SU-DHL-6 (cell line): ENCODE measurements at regions not wholly inside any gene's neighbourhood (a gene's known extent, or its start where the extent isn't known, plus 50 kb on each side); places are given as distances from the start of the nearest gene placed in this dataset.

Experiments
- H2AFZ ChIP-seq: fragments of 200-600 bp; sonication (generic); 2 replicates; pipeline ENCODE4 v1.6.1; 2014; ENCODE audit warnings: low read depth, mild to moderate bottlenecking, moderate library complexity, mixed read lengths, antibody characterized with exemption, low read length; ENCODE audit not compliant: severe bottlenecking
- H3F3A ChIP-seq: fragments of 200-600 bp; shearing (Covaris generic); 2 replicates; pipeline ENCODE4 v1.6.0; 2016; ENCODE audit warnings: antibody characterized with exemption, mild to moderate bottlenecking; ENCODE audit not compliant: insufficient read depth
- H3K27ac ChIP-seq: fragments of 200-600 bp; sonication (generic); 2 replicates; pipeline ENCODE4 v1.5.1; 2016; ENCODE audit warnings: low read depth, mild to moderate bottlenecking, low read length, moderate library complexity, mixed read lengths
- H3K27me3 ChIP-seq: fragments of 200-600 bp; sonication (generic), shearing (Covaris generic); 2 replicates; pipeline ENCODE4 v1.6.0; 2014; ENCODE audit warnings: mild to moderate bottlenecking, low read length
- H3K36me3 ChIP-seq: fragments of 200-600 bp; sonication (generic); 2 replicates; pipeline ENCODE4 v1.6.1; 2014; ENCODE audit warnings: mild to moderate bottlenecking, low read length, mixed read lengths
- H3K4me2 ChIP-seq: fragments of 300-600, 200-600 bp; shearing (Covaris generic), sonication (generic); 2 replicates; pipeline ENCODE4 v1.6.0; 2014; ENCODE audit warnings: low read length, low read depth, mild to moderate bottlenecking; ENCODE audit not compliant: poor library complexity, severe bottlenecking
- H3K4me3 ChIP-seq: fragments of 200-600 bp; sonication (generic); 2 replicates; pipeline ENCODE4 v1.5.1; 2014; ENCODE audit warnings: antibody characterized with exemption, low read length, mild to moderate bottlenecking, mixed read lengths; ENCODE audit not compliant: insufficient read depth, poor library complexity, severe bottlenecking
- H3K79me2 ChIP-seq: fragments of 200-600 bp; sonication (generic); 2 replicates; pipeline ENCODE4 v1.6.1; 2014; ENCODE audit warnings: mild to moderate bottlenecking, low read length, moderate library complexity; ENCODE audit not compliant: insufficient read depth
- H3K9ac ChIP-seq: fragments of 200-600 bp; sonication (generic); 2 replicates; pipeline ENCODE4 v1.7.0; 2014; ENCODE audit warnings: mild to moderate bottlenecking, low read length
- H3K9me2 ChIP-seq: fragments of 200-600 bp; sonication (generic); replicated peaks from 2 replicates; pipeline ENCODE4 v1.6.1; 2014; ENCODE audit warnings: low read length; ENCODE audit not compliant: insufficient read depth
- H3K9me3 ChIP-seq: fragments of 200-600 bp; sonication (generic); 2 replicates; pipeline ENCODE4 v1.6.1; 2014; ENCODE audit warnings: low read length, mixed read lengths; ENCODE audit not compliant: insufficient read depth
- H4K20me1 ChIP-seq: fragments of 200-600 bp; sonication (generic); 2 replicates; pipeline ENCODE4 v1.6.1; 2014; ENCODE audit warnings: low read depth, mild to moderate bottlenecking, antibody characterized with exemption, low read length, moderate library complexity, mixed read lengths
- EZH2phosphoT487 ChIP-seq: fragments of 200-600 bp; sonication (generic), shearing (Covaris generic); conservative IDR thresholded peaks from 2 replicates; pipeline ENCODE4 v1.6.1; 2018; ENCODE audit warnings: mild to moderate bottlenecking, antibody characterized with exemption, low read length, moderate library complexity, mixed read lengths
- TF ChIP-seq, protein P1 (sequence below): fragments of 200-600 bp; sonication (generic); IDR thresholded peaks from one replicate; pipeline ENCODE4 v1.5.1; 2017; ENCODE audit warnings: antibody characterized with exemption, mild to moderate bottlenecking, low read length, moderate library complexity; ENCODE audit not compliant: insufficient read depth, poor library complexity, severe bottlenecking

DNA sequence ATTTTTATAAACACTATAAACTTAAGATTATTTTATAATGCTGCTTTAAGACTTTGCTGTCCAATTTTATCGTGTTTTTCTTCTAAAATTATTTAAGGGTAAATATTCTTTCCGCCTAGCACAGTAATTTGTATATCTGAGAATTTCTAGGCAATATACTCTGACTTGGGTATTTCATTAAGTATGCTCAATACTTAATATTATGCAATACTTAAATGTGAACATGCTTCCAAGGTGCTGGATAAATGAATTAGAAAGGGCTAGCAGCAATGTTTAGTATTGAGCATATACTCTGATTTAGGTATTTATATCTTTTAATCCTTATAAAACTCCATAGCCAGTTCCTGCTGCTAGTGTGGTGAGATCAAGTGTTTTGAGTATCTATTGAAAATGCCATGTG is 60.3 kb upstream of the ANO3 start:
- Histone ChIP-seq H3K4me2 (no peak overlapping the region), H3K36me3 (no peaks in the 10 kb centered on the region), H2AFZ (no peak overlapping the region), H4K20me1 (no peaks in the 10 kb centered on the region), H3K9me3 (no peaks in the 10 kb centered on the region), H3K4me3 (no peak overlapping the region), H3K9me2 (no peaks in the 10 kb centered on the region), H3F3A (no peaks in the 10 kb centered on the region), H3K79me2 (no peaks in the 10 kb centered on the region), H3K27ac (no peak overlapping the region), H3K27me3 (no peaks in the 10 kb centered on the region), H3K9ac (no peak overlapping the region)
- no peak for TF ChIP-seq EZH2phosphoT487
- TF ChIP-seq, protein P1, sequence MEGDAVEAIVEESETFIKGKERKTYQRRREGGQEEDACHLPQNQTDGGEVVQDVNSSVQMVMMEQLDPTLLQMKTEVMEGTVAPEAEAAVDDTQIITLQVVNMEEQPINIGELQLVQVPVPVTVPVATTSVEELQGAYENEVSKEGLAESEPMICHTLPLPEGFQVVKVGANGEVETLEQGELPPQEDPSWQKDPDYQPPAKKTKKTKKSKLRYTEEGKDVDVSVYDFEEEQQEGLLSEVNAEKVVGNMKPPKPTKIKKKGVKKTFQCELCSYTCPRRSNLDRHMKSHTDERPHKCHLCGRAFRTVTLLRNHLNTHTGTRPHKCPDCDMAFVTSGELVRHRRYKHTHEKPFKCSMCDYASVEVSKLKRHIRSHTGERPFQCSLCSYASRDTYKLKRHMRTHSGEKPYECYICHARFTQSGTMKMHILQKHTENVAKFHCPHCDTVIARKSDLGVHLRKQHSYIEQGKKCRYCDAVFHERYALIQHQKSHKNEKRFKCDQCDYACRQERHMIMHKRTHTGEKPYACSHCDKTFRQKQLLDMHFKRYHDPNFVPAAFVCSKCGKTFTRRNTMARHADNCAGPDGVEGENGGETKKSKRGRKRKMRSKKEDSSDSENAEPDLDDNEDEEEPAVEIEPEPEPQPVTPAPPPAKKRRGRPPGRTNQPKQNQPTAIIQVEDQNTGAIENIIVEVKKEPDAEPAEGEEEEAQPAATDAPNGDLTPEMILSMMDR, result no peak

DNA sequence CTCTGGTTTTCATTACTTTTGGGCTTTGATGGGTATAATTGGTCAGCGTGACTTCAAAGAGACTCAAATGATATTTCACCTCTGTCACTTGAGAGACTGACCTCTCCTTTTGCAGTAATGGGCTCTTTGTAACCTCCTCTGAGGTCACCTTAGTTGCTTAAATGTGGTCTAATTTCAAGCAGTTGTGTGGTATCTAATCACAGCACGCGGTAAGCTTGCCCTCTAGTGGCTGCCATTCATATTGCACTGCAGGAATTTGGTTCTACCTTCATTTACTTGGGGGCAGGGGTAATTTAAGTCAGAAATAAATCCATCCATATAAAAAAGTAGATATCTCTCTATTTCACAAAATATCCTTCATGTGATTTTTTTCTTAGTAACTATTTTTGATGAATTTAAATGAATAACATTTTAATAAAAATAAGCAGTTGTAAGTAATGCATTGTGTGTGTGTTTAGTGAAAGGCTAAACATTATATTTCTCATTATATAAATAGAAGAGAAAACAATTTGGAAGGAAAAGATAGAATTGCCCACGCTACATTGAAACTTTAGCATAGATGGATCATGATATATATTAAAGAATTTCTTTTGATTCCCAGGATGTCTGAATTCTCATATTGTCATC is 55.0 kb upstream of the ANO3 start:
- Histone ChIP-seq H4K20me1 (no peaks in the 10 kb centered on the region), H3K9ac (no peak overlapping the region), H3K9me2 (no peaks in the 10 kb centered on the region), H3K4me3 (no peak overlapping the region), H3K36me3 (no peaks in the 10 kb centered on the region), H3K27me3 (no peaks in the 10 kb centered on the region), H3F3A (no peaks in the 10 kb centered on the region), H3K27ac (no peak overlapping the region), H3K4me2 (no peak overlapping the region), H2AFZ (peak overlapping the region; percentile 72), H3K79me2 (no peaks in the 10 kb centered on the region), H3K9me3 (no peaks in the 10 kb centered on the region)
- TF ChIP-seq, protein P1, result peak; percentile 99
- no peak for TF ChIP-seq EZH2phosphoT487

DNA sequence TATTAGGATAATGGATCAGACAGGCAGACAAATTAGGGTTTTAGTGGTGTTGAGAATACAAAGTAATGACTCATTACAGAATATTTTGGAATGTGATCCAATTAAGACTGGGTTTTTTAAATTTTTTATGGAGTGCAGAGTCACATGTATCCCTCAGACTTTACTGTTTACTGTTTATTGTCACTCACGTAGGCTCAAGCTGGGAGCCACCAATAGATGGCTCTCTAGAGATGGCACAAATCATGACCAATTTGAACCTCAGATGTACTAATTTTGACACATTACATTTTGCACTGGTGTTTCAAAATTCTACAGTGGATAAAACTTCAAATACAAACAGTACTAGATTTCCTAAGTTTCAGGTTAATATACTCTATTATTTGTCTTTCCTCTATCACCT is 53.6 kb upstream of the ANO3 start:
- H3K4me2 ChIP-seq, result no peak overlapping the region
- no peaks in the 10 kb centered on the region for H3F3A ChIP-seq
- no peaks in the 10 kb centered on the region for H3K36me3 ChIP-seq
- H3K9ac ChIP-seq, result no peak overlapping the region
- no peaks in the 10 kb centered on the region for H3K79me2 ChIP-seq
- H4K20me1 ChIP-seq, result no peaks in the 10 kb centered on the region
- no peak overlapping the region for H3K27ac ChIP-seq
- H3K9me3 ChIP-seq, result no peaks in the 10 kb centered on the region
- H3K4me3 ChIP-seq, result no peak overlapping the region
- no peaks in the 10 kb centered on the region for H3K27me3 ChIP-seq
- H2AFZ ChIP-seq, result no peak overlapping the region
- TF ChIP-seq, protein P1, result peak; percentile 10
- TF ChIP-seq EZH2phosphoT487, result no peak
- H3K9me2 ChIP-seq, result no peaks in the 10 kb centered on the region
